C1 segment of cervical spinal cord (tissue), 14 donors: ENCODE measurements at regions not wholly inside any gene's neighbourhood (a gene's known extent, or its start where the extent isn't known, plus 50 kb on each side); places are given as distances from the start of the nearest gene placed in this dataset.
"Not testable (repeated sequence)": the region's sequence is repeated elsewhere in the genome, so short reads cannot be mapped to it uniquely, and the experiment has no call there.

ENCODE experiments used
- DNase-seq, 14 donors: peaks; one replicate each; lab custom pipeline; 2025; lab: John Stamatoyannopoulos, UW

- DNase-seq = no peak
Observed at GRCh38 chr14:88929656-88930436, 105.4 kb downstream of the TTC8 start.

GRCh38 chr14:88931321-88932110, 107.1 kb downstream of the TTC8 start:
- DNase-seq = peak in 1 of 14 donors; percentile 69

- peak in 1 of 14 donors; percentile 33 for DNase-seq
Observed at GRCh38 chr14:88933191-88933590, 108.7 kb downstream of the TTC8 start.

GRCh38 chr14:88934351-88934806, 109.9 kb downstream of the TTC8 start:
- DNase-seq = no peak

- no peak for DNase-seq
Observed at GRCh38 chr14:88935083-88935482, 110.6 kb downstream of the TTC8 start.

- no peak for DNase-seq
Observed at GRCh38 chr14:88937706-88938105, 113.3 kb downstream of the TTC8 start.

GRCh38 chr14:88940671-88941070, 116.2 kb downstream of the TTC8 start:
- DNase-seq = no peak

GRCh38 chr14:88941414-88941813, 117.0 kb downstream of the TTC8 start:
- no peak for DNase-seq

- DNase-seq = no peak
Observed at GRCh38 chr14:88947646-88948598, 123.5 kb downstream of the TTC8 start.

- no peak for DNase-seq
Observed at GRCh38 chr14:88950069-88950468, 125.6 kb downstream of the TTC8 start.

GRCh38 chr14:88951370-88951769, 126.9 kb downstream of the TTC8 start:
- DNase-seq = no peak

- DNase-seq = peak in 1 of 14 donors; percentile 20
Observed at GRCh38 chr14:88952901-88953300, 128.4 kb downstream of the TTC8 start.

- DNase-seq = peak in 3 of 14 donors; percentile 17 to 99 (median 37)
Observed at GRCh38 chr14:88955455-88955854, 131.0 kb downstream of the TTC8 start.

- no peak for DNase-seq
Observed at GRCh38 chr14:88960496-88960895, 136.0 kb downstream of the TTC8 start.

GRCh38 chr14:88961214-88961613, 136.8 kb downstream of the TTC8 start:
- DNase-seq = peak in 1 of 14 donors; percentile 70

GRCh38 chr14:88962356-88962755, 137.9 kb downstream of the TTC8 start:
- DNase-seq = no peak

GRCh38 chr14:88967299-88967698, 142.8 kb downstream of the TTC8 start:
- DNase-seq = no peak

- peak in 2 of 14 donors; percentile 3 to 93 for DNase-seq
Observed at GRCh38 chr14:88975043-88975830, 150.8 kb downstream of the TTC8 start.

- DNase-seq = no peak
Observed at GRCh38 chr14:88975926-88976325, 151.5 kb downstream of the TTC8 start.

- DNase-seq = not testable (repeated sequence)
Observed at GRCh38 chr14:88980907-88981306, 156.5 kb downstream of the TTC8 start.

GRCh38 chr14:88981948-88982347, 157.5 kb downstream of the TTC8 start:
- DNase-seq = no peak
